Right atrium auricular region (tissue), 2 donors: ENCODE measurements at regions not wholly inside any gene's neighbourhood (a gene's known extent, or its start where the extent isn't known, plus 50 kb on each side); places are given as distances from the start of the nearest gene placed in this dataset.

Source experiments
- DNase-seq: peaks from one replicate; pipeline ENCODE4 v3.0.0-alpha.2; 2019; ENCODE audit warnings: low spot score
- H3K27ac ChIP-seq, 2 donors: fragments of 200-600 bp; sonication (generic); 1 replicate in 1 of 2; 2 replicates in 1 of 2; pipeline ENCODE4 v1.5.1; 2016 to 2019
- H3K27me3 ChIP-seq, 2 donors: fragments of 200-600 bp; sonication (generic); one replicate each; pipeline versions ENCODE4 v1.5.1 to v1.6.0; 2017 to 2019
- H3K36me3 ChIP-seq: fragments of 200-600 bp; sonication (generic); one replicate; pipeline ENCODE4 v1.5.1; 2016
- H3K4me1 ChIP-seq, 2 donors: fragments of 200-600 bp; sonication (generic); one replicate each; pipeline versions ENCODE4 v1.5.1 to v1.6.0; 2017 to 2019
- H3K4me3 ChIP-seq, 2 donors: fragments of 200-600 bp; sonication (generic); 1 replicate in 1 of 2; 2 replicates in 1 of 2; pipeline ENCODE4 v1.5.1; 2017 to 2019; ENCODE audit warnings: mild to moderate bottlenecking in 1 of 2, moderate library complexity in 1 of 2
- H3K9me3 ChIP-seq, 2 donors: fragments of 200-600 bp; sonication (generic); one replicate each; pipeline ENCODE4 v1.5.1; 2019
- CTCF ChIP-seq, 2 donors: fragments of 200-600 bp; sonication (generic); IDR thresholded peaks; one replicate each; pipeline ENCODE4 v1.5.1; 2019; ENCODE audit warnings: antibody characterized with exemption in 2 of 2

DNA sequence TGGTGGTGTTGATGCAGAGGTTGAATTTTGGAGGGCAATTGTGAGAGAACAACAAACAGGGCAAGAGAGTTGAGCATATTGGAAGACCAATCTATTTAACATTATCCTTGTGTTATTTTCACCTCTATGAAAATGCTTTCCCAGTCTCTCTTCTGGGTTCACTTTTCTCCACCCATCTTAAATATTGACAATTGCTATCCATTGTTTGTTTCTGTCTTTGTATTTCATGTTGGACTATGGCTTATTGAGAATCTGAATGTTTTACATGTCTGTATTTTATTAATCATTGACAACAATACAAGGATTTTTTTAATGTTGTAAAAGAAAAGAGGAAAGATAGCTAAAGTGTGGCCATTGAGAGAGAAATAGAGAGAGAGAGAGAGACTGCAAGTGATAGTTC lies 1121.5 kb downstream of the BRINP3 start:
- TF ChIP-seq CTCF (IDR thresholded peaks at IDR 0.05) = no peak
- Histone ChIP-seq H3K27ac (no peak overlapping the region), H3K4me1 (no peaks in the 10 kb centered on the region), H3K36me3 (no peaks in the 10 kb centered on the region), H3K9me3 (no peaks in the 10 kb centered on the region), H3K27me3 (no peaks in the 10 kb centered on the region), H3K4me3 (no peak overlapping the region)
- DNase-seq = no peak

- Histone ChIP-seq H3K27me3 (no peaks in the 10 kb centered on the region), H3K4me3 (no peak overlapping the region), H3K27ac (no peak overlapping the region), H3K36me3 (no peaks in the 10 kb centered on the region), H3K4me1 (no peaks in the 10 kb centered on the region), H3K9me3 (no peaks in the 10 kb centered on the region)
- no peak for TF ChIP-seq CTCF (IDR thresholded peaks at IDR 0.05)
- DNase-seq = no peak
These were observed 1120.3 kb downstream of the BRINP3 start for GRCh38 chr1:189357317-189357716.

GRCh38 chr1:189369612-189370011 lies 1108.1 kb downstream of the BRINP3 start:
- H3K4me3 ChIP-seq = no peak overlapping the region
- H3K36me3 ChIP-seq = no peaks in the 10 kb centered on the region

GRCh38 chr1:189374816-189375215 lies 1102.8 kb downstream of the BRINP3 start:
- no peak for DNase-seq
- Histone ChIP-seq H3K27ac (no peak overlapping the region), H3K27me3 (no peaks in the 10 kb centered on the region), H3K36me3 (no peaks in the 10 kb centered on the region), H3K9me3 (peaks cover 0 to 12% of the 10 kb centered on the region in 2 donors), H3K4me3 (no peak overlapping the region), H3K4me1 (no peaks in the 10 kb centered on the region)
- TF ChIP-seq CTCF (IDR thresholded peaks at IDR 0.05) = no peak

More at GRCh38 chr1:189369612-189370011, 1108.1 kb downstream of the BRINP3 start:
- DNase-seq = no peak
- no peaks in the 10 kb centered on the region for H3K27me3 ChIP-seq
- no peak overlapping the region for H3K27ac ChIP-seq
- no peaks in the 10 kb centered on the region for H3K4me1 ChIP-seq
- TF ChIP-seq CTCF (IDR thresholded peaks at IDR 0.05) = no peak
- no peaks in the 10 kb centered on the region for H3K9me3 ChIP-seq

DNA sequence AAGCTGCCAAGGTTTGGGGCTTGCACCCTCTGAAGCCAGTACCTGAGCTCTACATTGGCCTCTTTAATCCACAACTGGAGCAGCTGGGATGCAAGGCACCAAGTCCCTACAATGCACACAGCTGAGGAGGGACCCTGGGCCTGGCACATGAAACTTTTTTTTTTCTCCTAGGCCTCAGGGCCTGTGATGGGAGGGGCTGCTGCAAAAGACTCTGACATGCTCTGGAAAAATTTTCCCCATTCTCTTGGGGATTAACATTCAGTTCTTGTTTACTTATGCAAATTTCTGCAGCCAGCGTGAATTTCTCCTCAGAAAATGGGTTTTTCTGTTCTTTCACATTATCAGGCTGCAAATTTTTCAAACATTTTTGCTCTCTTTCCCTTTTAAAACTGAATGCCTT lies 1072.2 kb downstream of the BRINP3 start:
- Histone ChIP-seq H3K4me1 (no peaks in the 10 kb centered on the region), H3K27me3 (no peaks in the 10 kb centered on the region), H3K9me3 (peaks cover 0 to 6% of the 10 kb centered on the region in 2 donors), H3K27ac (no peak overlapping the region), H3K36me3 (no peaks in the 10 kb centered on the region), H3K4me3 (no peak overlapping the region)
- DNase-seq = no peak
- no peak for TF ChIP-seq CTCF (IDR thresholded peaks at IDR 0.05)

GRCh38 chr1:189409774-189410173 lies 1067.9 kb downstream of the BRINP3 start:
- Histone ChIP-seq H3K27ac (no peak overlapping the region), H3K4me3 (no peak overlapping the region)
- TF ChIP-seq CTCF (IDR thresholded peaks at IDR 0.05) = no peak

More at GRCh38 chr1:189409774-189410173, 1067.9 kb downstream of the BRINP3 start:
- H3K36me3 ChIP-seq = no peaks in the 10 kb centered on the region
- no peaks in the 10 kb centered on the region for H3K4me1 ChIP-seq
- no peaks in the 10 kb centered on the region for H3K9me3 ChIP-seq
- no peaks in the 10 kb centered on the region for H3K27me3 ChIP-seq
- DNase-seq = no peak
